H9 (cell line): ENCODE measurements at regions not wholly inside any gene's neighbourhood (a gene's known extent, or its start where the extent isn't known, plus 50 kb on each side); places are given as distances from the start of the nearest gene placed in this dataset.

ENCODE experiments used
- DNase-seq: peaks from one replicate; pipeline ENCODE4 v3.0.0-alpha.2; 2017
- H2AFZ ChIP-seq: one replicate; pipeline ENCODE4 v1.6.1; 2013; ENCODE audit warnings: mild to moderate bottlenecking, low read length, control low read depth, moderate library complexity
- H2AK5ac ChIP-seq: 2 replicates; pipeline ENCODE4 v1.6.1; 2013; ENCODE audit warnings: low read length, control low read depth, mixed read lengths; ENCODE audit not compliant: insufficient read length
- H2BK120ac ChIP-seq: one replicate; pipeline ENCODE4 v1.6.1; 2013; ENCODE audit warnings: low read depth, mild to moderate bottlenecking, low read length, control low read depth, inconsistent platforms; ENCODE audit not compliant: poor library complexity, severe bottlenecking
- H2BK12ac ChIP-seq: 2 replicates; pipeline ENCODE4 v1.6.1; 2013; ENCODE audit warnings: low read length, control low read depth, mixed read lengths, low read depth; ENCODE audit not compliant: insufficient read length
- H2BK15ac ChIP-seq: 2 replicates; pipeline ENCODE4 v1.6.1; 2013; ENCODE audit warnings: low read depth, low read length, control low read depth
- H2BK20ac ChIP-seq: one replicate; pipeline ENCODE4 v1.6.1; 2013; ENCODE audit warnings: low read depth, mild to moderate bottlenecking, low read length, control low read depth, inconsistent platforms; ENCODE audit not compliant: poor library complexity, severe bottlenecking
- H2BK5ac ChIP-seq: 2 replicates; pipeline ENCODE4 v1.6.1; 2013; ENCODE audit warnings: low read length, control low read depth, mixed read lengths; ENCODE audit not compliant: insufficient read length
- H3K14ac ChIP-seq: 2 replicates; pipeline ENCODE4 v1.6.1; 2013; ENCODE audit warnings: low read length, control low read depth; ENCODE audit not compliant: insufficient read depth
- H3K18ac ChIP-seq: 2 replicates; pipeline ENCODE4 v1.6.1; 2013; ENCODE audit warnings: low read depth, mild to moderate bottlenecking, mixed read lengths, low read length, control low read depth; ENCODE audit not compliant: insufficient read length
- H3K23ac ChIP-seq: 2 replicates; pipeline ENCODE4 v1.6.1; 2013; ENCODE audit warnings: low read length, control low read depth, mixed read lengths, low read depth; ENCODE audit not compliant: insufficient read length
- H3K23me2 ChIP-seq: 2 replicates; pipeline ENCODE4 v1.6.1; 2013; ENCODE audit warnings: low read depth, mild to moderate bottlenecking, mixed read lengths, low read length, control low read depth; ENCODE audit not compliant: insufficient read length, poor library complexity, severe bottlenecking
- H3K27ac ChIP-seq: 2 replicates; pipeline ENCODE4 v1.5.1; 2013; ENCODE audit warnings: low read length, control low read depth, mixed read lengths, low read depth; ENCODE audit not compliant: insufficient read length
- H3K27me3 ChIP-seq: 2 replicates; pipeline ENCODE4 v1.6.1; 2013; ENCODE audit warnings: low read length, control low read depth, inconsistent platforms; ENCODE audit not compliant: insufficient read depth
- H3K4ac ChIP-seq: 2 replicates; pipeline ENCODE4 v1.6.1; 2013; ENCODE audit warnings: low read depth, mild to moderate bottlenecking, control low read depth, inconsistent platforms, low read length, moderate library complexity
- H3K4me1 ChIP-seq: 2 replicates; pipeline ENCODE4 v1.6.1; 2013; ENCODE audit warnings: low read length, control low read depth, inconsistent platforms; ENCODE audit not compliant: insufficient read depth
- H3K4me2 ChIP-seq: 2 replicates; pipeline ENCODE4 v1.6.1; 2013; ENCODE audit warnings: low read length, control low read depth, mixed read lengths; ENCODE audit not compliant: insufficient read length, insufficient read depth
- H3K56ac ChIP-seq: 2 replicates; pipeline ENCODE4 v1.6.1; 2013; ENCODE audit warnings: low read depth, mild to moderate bottlenecking, mixed read lengths, low read length, control low read depth; ENCODE audit not compliant: insufficient read length
- H3K79me1 ChIP-seq: 2 replicates; pipeline ENCODE4 v1.6.1; 2013; ENCODE audit warnings: low read depth, mild to moderate bottlenecking, moderate library complexity, low read length, control low read depth, inconsistent platforms; ENCODE audit not compliant: insufficient read depth, poor library complexity, severe bottlenecking
- H3K79me2 ChIP-seq: 2 replicates; pipeline ENCODE4 v1.6.1; 2013; ENCODE audit warnings: low read length, control low read depth, inconsistent platforms; ENCODE audit not compliant: insufficient read depth
- H3K9ac ChIP-seq: 2 replicates; pipeline ENCODE4 v1.6.1; 2013; ENCODE audit warnings: low read length, control low read depth, mixed read lengths; ENCODE audit not compliant: insufficient read length; ENCODE audit errors: extremely low read depth
- H3K9me3 ChIP-seq: one replicate; pipeline ENCODE4 v1.6.1; 2013; ENCODE audit warnings: low read depth, low read length, inconsistent platforms; ENCODE audit not compliant: control insufficient read depth
- H3T11ph ChIP-seq: one replicate; pipeline ENCODE4 v1.6.1; 2013; ENCODE audit warnings: mild to moderate bottlenecking, low read length, control low read depth, inconsistent platforms
- H4K20me1 ChIP-seq: one replicate; pipeline ENCODE4 v1.6.1; 2013; ENCODE audit not compliant: control insufficient read depth, insufficient read length, insufficient read depth
- H4K5ac ChIP-seq: 2 replicates; pipeline ENCODE4 v1.6.1; 2013; ENCODE audit warnings: low read depth, mild to moderate bottlenecking, mixed read lengths, low read length, control low read depth; ENCODE audit not compliant: insufficient read length
- H4K8ac ChIP-seq: replicated peaks from 2 replicates; pipeline ENCODE4 v1.6.1; 2013; ENCODE audit warnings: low read length, control low read depth, mixed read lengths, low read depth; ENCODE audit not compliant: insufficient read length
- H4K91ac ChIP-seq: 2 replicates; pipeline ENCODE4 v1.6.1; 2013; ENCODE audit warnings: low read depth, mild to moderate bottlenecking, moderate library complexity, mixed read lengths, low read length, control low read depth; ENCODE audit not compliant: insufficient read length
- H3K27ac Mint-ChIP-seq, 3 experiments: 2 replicates in 2 of 3; 3 replicates in 1 of 3; pipeline ENCODE4 v1.8.0; 2020 to 2021; ENCODE audit warnings: mixed read lengths in 3 of 3, mild to moderate bottlenecking in 1 of 3, moderate library complexity in 1 of 3
- H3K27me3 Mint-ChIP-seq: 2 replicates; pipeline ENCODE4 v1.8.0; 2021; ENCODE audit warnings: low read depth, mild to moderate bottlenecking, moderate library complexity, mixed read lengths
- H3K36me3 Mint-ChIP-seq, 3 experiments: 2 replicates in 2 of 3; 3 replicates in 1 of 3; pipeline ENCODE4 v1.8.0; 2020 to 2021; ENCODE audit warnings: low read depth in 3 of 3, mixed read lengths in 3 of 3; ENCODE audit not compliant: insufficient read depth in 1 of 3
- H3K4me1 Mint-ChIP-seq, 2 experiments: 2 replicates each; pipeline ENCODE4 v1.8.0; 2020; ENCODE audit warnings: mixed read lengths in 2 of 2
- H3K4me3 Mint-ChIP-seq, 2 experiments: 2 replicates in 1 of 2; 3 replicates in 1 of 2; pipeline ENCODE4 v1.8.0; 2020 to 2021; ENCODE audit warnings: mild to moderate bottlenecking in 2 of 2, mixed read lengths in 2 of 2, moderate library complexity in 1 of 2
- H3K9me3 Mint-ChIP-seq, 2 experiments: 2 replicates in 1 of 2; 3 replicates in 1 of 2; pipeline ENCODE4 v1.8.0; 2020; ENCODE audit warnings: mild to moderate bottlenecking in 2 of 2, mixed read lengths in 2 of 2, moderate library complexity in 1 of 2
- CTCF ChIP-seq: fragments of 200-600 bp; sonication (generic); conservative IDR thresholded peaks from 3 replicates; pipeline ENCODE4 v1.8.0; 2021; ENCODE audit warnings: antibody characterized with exemption, mild to moderate bottlenecking
- WGBS: extraction: QIAGEN DNeasy Blood & Tissue Kit; methylation state at CpG from one replicate; pipeline ENCODE4 v1.1.7; 2013; ENCODE audit warnings: missing lambda C conversion rate, low lambda C conversion rate, mixed read lengths; ENCODE audit not compliant: insufficient read length; ENCODE audit errors: extremely low coverage; 5-methylcytosine and 5-hydroxymethylcytosine counted together

GRCh38 chr3:8352475-8352874 is 149.1 kb upstream of the LMCD1 start:
- no peak overlapping the region for H4K8ac ChIP-seq
- H2BK5ac ChIP-seq, result no peak overlapping the region
- H3K9me3 Mint-ChIP-seq, result no peaks in the 10 kb centered on the region; a peak in 3 of 5 replicates
- no CpG with 5 or more reads among the region's 2 CpGs for WGBS
- peaks cover 1 to 2% of the 10 kb centered on the region in 2 experiments for H3K4me1 Mint-ChIP-seq
- H3K4me2 ChIP-seq, result no peak overlapping the region
- no peak overlapping the region for H2AFZ ChIP-seq
- no peaks in the 10 kb centered on the region; the same call in 1 of the 2 replicates for H3K27me3 Mint-ChIP-seq
- no peak overlapping the region for H2BK12ac ChIP-seq
- H3K36me3 Mint-ChIP-seq, result no peaks in the 10 kb centered on the region; a peak in 2 of 7 replicates
- H3T11ph ChIP-seq, result no peak overlapping the region
- no peak overlapping the region for H3K23ac ChIP-seq
- H3K4ac ChIP-seq, result no peak overlapping the region
- H3K79me2 ChIP-seq, result no peaks in the 10 kb centered on the region
- H3K9ac ChIP-seq, result no peak overlapping the region
- H3K27ac ChIP-seq, result no peak overlapping the region
- no peaks in the 10 kb centered on the region for H3K9me3 ChIP-seq
- no peak for DNase-seq
- no peak overlapping the region for H3K14ac ChIP-seq
- H3K4me1 ChIP-seq, result no peaks in the 10 kb centered on the region
- no peak for TF ChIP-seq CTCF
- H2BK120ac ChIP-seq, result no peak overlapping the region
- H4K20me1 ChIP-seq, result no peaks in the 10 kb centered on the region
- no peak overlapping the region for H2AK5ac ChIP-seq
- no peak overlapping the region for H4K91ac ChIP-seq
- no peak overlapping the region for H3K4me3 Mint-ChIP-seq
- H3K27ac Mint-ChIP-seq, result no peak overlapping the region
- no peaks in the 10 kb centered on the region for H3K27me3 ChIP-seq
- no peak overlapping the region for H2BK15ac ChIP-seq
- H2BK20ac ChIP-seq, result no peak overlapping the region
- H3K56ac ChIP-seq, result no peak overlapping the region
- no peak overlapping the region for H4K5ac ChIP-seq
- no peaks in the 10 kb centered on the region for H3K23me2 ChIP-seq
- no peak overlapping the region for H3K18ac ChIP-seq
- no peaks in the 10 kb centered on the region for H3K79me1 ChIP-seq
